ENCODE measurements at regions not wholly inside any gene's neighbourhood (a gene's known extent, or its start where the extent isn't known, plus 50 kb on each side); places are given as distances from the start of the nearest gene placed in this dataset.

DNA sequence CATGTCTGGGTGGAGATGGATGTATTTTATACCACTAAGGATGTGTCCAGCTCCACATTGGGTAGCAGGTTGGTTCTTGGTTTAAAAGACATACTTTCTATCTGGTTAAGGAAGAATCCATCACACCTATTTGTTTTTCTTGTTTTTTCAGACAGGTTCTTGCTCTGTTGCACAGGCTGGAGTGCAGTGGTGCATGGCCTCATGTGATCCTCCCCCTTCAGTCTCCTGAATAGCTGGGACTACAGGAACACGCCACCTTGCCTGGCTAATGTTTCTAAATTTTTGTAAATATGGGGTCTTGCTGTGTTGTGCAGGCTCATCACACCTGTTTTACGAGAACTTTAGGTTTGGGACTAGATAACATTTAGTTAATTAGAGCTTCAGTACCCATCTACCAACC lies 80.2 kb upstream of the PRNP start:
- ATAC-seq = no peak
- no peaks in the 10 kb centered on the region for H3K9me3 Mint-ChIP-seq

DNA sequence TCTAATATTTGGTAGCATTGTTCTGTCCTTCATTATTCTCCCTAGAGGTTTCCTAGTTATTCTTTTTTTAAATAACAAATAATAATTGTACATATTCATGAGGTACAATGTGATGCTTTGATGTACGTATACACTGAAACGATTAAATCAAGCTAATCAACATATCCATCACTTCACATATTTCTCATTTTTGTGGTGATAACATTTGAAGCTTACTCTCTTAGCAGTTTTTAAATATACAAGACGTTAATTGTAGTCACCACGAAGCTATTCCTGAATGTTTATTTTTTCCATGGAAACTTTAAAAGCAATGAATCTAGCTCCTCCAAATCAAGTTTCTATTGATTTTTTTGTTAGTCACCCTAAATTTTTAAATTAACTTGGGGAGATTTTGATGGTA lies 81.1 kb upstream of the PRNP start:
- DNase-seq (ENCODE audit: low spot score in 2 of 2) = no peak
- no peak for ATAC-seq
- Mint-ChIP-seq H3K36me3 (no peaks in the 10 kb centered on the region), H3K9me3 (no peaks in the 10 kb centered on the region), H3K27ac (no peak overlapping the region)

More for the DNA sequence above, 80.2 kb upstream of the PRNP start:
- Mint-ChIP-seq H3K36me3 (no peaks in the 10 kb centered on the region), H3K27ac (no peak overlapping the region)
- no peak for DNase-seq (ENCODE audit: low spot score in 2 of 2)

GRCh38 chr20:4604580-4604979 lies 81.7 kb upstream of the PRNP start:
- Mint-ChIP-seq H3K27ac (no peak overlapping the region), H3K36me3 (no peaks in the 10 kb centered on the region), H3K9me3 (no peaks in the 10 kb centered on the region)
- DNase-seq (ENCODE audit: low spot score in 2 of 2) (no peak), ATAC-seq (no peak)

GRCh38 chr20:4603724-4604123 lies 82.5 kb upstream of the PRNP start:
- Mint-ChIP-seq H3K27ac (no peak overlapping the region), H3K36me3 (no peaks in the 10 kb centered on the region), H3K9me3 (no peaks in the 10 kb centered on the region)
- no peak for DNase-seq (ENCODE audit: low spot score in 2 of 2)
- no peak for ATAC-seq

GRCh38 chr20:4602297-4602631 lies 84.0 kb upstream of the PRNP start:
- Mint-ChIP-seq H3K9me3 (no peaks in the 10 kb centered on the region), H3K36me3 (no peaks in the 10 kb centered on the region), H3K27ac (no peak overlapping the region)
- DNase-seq (ENCODE audit: low spot score in 2 of 2) (no peak), ATAC-seq (no peak)

GRCh38 chr20:4601630-4602296 lies 84.5 kb upstream of the PRNP start:
- Mint-ChIP-seq H3K36me3 (no peaks in the 10 kb centered on the region), H3K27ac (peak overlapping the region in 1 of 2 donors; percentile 32), H3K9me3 (no peaks in the 10 kb centered on the region)
- ATAC-seq (no peak), DNase-seq (ENCODE audit: low spot score in 2 of 2) (no peak)

- Mint-ChIP-seq H3K9me3 (no peaks in the 10 kb centered on the region), H3K27ac (no peak overlapping the region), H3K36me3 (no peaks in the 10 kb centered on the region)
- ATAC-seq (no peak), DNase-seq (ENCODE audit: low spot score in 2 of 2) (no peak)
Measured at GRCh38 chr20:4600308-4601014, 85.8 kb upstream of the PRNP start.

DNA sequence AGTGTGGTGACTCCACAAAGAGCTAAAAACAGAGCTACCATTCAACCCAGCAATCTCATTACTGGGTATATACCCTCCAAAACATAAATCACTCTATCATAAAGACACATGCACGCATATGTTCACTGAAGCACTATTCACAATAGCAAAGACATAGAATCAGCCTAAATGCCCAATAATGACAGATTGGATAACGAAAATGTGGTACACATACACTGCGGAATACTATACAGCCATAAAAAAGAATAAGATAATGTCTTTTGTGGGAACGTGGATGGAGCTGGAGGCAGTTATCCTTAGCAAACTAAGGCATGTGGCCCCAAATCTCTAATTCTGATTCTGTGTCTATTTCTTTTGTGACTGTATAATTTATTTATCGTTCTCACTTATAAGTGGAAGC lies 89.0 kb upstream of the PRNP start:
- ATAC-seq = no peak
- Mint-ChIP-seq H3K27ac (no peak overlapping the region), H3K9me3 (no peaks in the 10 kb centered on the region), H3K36me3 (no peaks in the 10 kb centered on the region)
- DNase-seq (ENCODE audit: low spot score in 2 of 2) = no peak

GRCh38 chr20:4593149-4593525 lies 93.1 kb upstream of the PRNP start:
- DNase-seq (ENCODE audit: low spot score in 2 of 2) (no peak), ATAC-seq (no peak)
- H3K36me3 Mint-ChIP-seq = no peaks in the 10 kb centered on the region
- H3K27ac Mint-ChIP-seq = no peak overlapping the region
- no peaks in the 10 kb centered on the region for H3K9me3 Mint-ChIP-seq

DNA sequence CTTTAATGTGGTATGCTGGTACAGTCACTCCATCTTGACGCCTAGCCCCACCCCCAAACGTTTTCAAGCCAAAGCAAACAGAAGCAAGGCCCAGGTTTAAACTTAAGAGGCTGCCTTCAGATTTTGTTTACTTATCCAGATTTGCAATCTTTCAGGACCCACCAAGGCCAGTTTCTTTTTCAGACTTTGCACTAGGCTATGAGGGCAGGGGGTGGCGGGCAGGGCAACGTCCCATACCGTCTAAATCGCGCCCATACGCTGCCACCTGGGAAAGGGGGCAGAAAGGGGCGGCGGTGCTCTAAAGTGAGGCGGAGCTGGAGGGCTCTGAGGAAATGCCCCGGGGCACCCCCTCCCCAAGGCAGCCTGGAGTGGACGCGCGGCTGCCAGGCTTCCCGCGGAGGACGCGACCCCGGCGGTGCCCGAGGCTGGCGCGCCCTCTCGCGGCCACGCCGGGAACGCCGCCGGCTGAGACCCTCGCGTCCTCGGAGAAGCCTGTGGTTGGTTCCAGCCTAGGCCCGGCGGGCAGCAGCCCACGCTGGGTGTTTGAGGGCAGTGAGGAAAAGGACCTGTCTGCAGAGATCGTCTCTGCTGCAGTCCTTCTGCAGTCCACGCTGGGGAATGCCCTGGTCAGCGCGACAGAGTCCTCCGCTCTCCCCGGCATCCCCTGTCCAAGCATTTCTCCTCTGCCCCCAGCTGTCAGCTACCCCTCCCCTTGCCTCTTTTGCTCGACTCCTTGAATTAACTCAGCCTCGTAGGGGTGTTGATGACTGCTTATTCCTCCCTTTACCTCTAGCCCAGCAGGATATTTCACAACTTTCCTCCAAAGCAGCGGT lies 93.7 kb upstream of the PRNP start:
- no peak overlapping the region for H3K27ac Mint-ChIP-seq

DNA sequence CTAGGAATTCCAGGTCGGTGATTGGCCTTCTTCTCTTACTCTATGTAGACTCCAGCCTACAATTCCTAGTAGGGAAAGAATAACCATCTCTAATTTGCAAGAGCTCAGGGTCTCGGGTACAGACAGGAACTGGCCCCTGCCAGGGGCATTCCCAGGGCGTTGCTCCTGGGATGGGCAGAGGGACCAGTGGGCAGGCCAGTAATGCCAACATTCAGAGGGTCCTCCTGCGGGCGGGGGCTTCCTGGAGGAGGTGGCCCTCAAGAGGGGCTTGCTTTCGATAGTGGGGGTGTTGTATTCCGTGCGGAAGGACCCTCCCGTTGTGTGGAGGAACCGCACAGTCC lies 94.3 kb upstream of the PRNP start:
- no peaks in the 10 kb centered on the region for H3K36me3 Mint-ChIP-seq
- ATAC-seq = no peak
- no peak for DNase-seq (ENCODE audit: low spot score in 2 of 2)
- no peak overlapping the region for H3K27ac Mint-ChIP-seq
- no peaks in the 10 kb centered on the region for H3K9me3 Mint-ChIP-seq

More for the DNA sequence above, 93.7 kb upstream of the PRNP start:
- no peaks in the 10 kb centered on the region for H3K36me3 Mint-ChIP-seq
- ATAC-seq (peak; percentile 79 to 94), DNase-seq (ENCODE audit: low spot score in 2 of 2) (peak; percentile 63 to 79)
- no peaks in the 10 kb centered on the region for H3K9me3 Mint-ChIP-seq

DNA sequence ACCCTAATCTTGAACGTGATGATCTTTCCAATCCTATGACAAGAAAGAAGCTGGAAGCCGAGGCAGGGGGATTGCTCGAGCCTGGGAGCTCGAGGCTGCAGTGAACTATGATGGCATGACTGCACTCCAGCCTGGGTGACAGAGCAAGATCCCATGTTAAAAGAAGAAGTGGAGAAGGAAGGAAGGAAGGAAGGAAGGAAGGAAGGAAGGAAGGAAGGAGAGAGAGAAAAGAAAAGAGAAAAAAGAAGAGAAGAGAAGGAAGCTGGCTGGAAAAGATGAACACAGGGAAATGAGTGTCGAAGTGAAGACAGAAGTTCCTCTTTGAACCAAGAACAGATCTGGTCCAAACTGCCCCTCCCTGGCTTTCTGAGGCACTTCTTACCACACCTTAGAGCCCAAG lies 100.5 kb upstream of the PRNP start:
- Mint-ChIP-seq H3K36me3 (no peaks in the 10 kb centered on the region), H3K9me3 (no peaks in the 10 kb centered on the region), H3K27ac (peak overlapping the region in 1 of 2 donors; percentile 45)
- ATAC-seq = no peak
- DNase-seq (ENCODE audit: low spot score in 2 of 2) = no peak

DNA sequence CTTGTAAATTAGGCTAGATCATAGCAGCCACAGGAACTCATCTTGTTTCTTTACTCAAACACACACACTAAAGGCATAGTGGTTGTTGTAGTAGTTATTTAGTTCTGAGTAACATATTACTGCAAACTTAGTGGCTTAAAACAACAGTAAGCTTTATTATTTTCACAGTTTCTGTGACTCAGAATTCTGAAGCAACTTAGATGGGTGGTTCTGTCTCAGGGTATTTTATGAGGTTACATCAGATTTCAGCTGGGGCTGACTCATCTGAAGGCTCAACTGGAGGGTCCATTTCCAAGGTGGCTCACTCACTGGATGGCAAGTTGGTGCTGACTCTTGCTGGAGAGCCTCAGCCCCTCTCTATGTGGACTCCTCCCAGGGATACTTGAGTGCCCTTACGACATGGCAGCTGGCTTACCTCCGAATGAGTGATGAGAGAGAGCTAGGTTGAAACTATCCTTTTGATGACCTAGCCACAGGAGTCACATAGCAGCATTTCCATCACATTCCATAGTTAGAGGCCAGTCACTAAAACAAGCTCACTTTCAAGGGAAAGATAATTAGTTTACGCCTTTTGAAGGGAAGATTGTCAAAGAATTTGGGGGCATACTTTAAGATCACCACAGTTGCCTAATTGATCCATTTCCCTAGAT lies 101.0 kb upstream of the PRNP start:
- ATAC-seq = peak in 1 of 2 donors; percentile 92
- peak overlapping the region in 1 of 2 donors; percentile 45 for H3K27ac Mint-ChIP-seq
- no peak for DNase-seq (ENCODE audit: low spot score in 2 of 2)
- H3K36me3 Mint-ChIP-seq = no peaks in the 10 kb centered on the region
- no peaks in the 10 kb centered on the region for H3K9me3 Mint-ChIP-seq

GRCh38 chr20:4584510-4584909 lies 101.7 kb upstream of the PRNP start:
- Mint-ChIP-seq H3K36me3 (no peaks in the 10 kb centered on the region), H3K27ac (no peak overlapping the region), H3K9me3 (no peaks in the 10 kb centered on the region)
- no peak for DNase-seq (ENCODE audit: low spot score in 2 of 2)
- peak in 1 of 2 donors; percentile 7 for ATAC-seq

DNA sequence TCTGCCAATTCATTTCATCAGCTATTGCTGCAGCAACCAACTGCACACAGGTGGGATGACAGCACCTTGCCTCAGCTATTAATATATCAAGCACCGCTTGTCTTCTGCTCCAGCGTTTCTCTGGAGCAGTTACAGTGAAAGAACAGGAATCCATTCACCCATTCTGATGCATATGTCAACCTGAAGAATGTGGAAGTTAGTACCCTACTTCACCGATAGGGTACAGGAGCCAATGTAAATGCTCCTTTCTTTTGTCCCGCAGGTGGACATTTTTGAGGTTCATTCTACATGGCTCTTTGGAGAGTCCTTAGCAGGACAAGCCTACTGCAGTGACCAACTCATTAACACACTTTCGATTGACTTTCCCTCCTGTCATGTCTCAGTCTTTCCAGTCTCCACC lies 104.4 kb upstream of the PRNP start:
- DNase-seq (ENCODE audit: low spot score in 2 of 2) (no peak), ATAC-seq (no peak)
- no peaks in the 10 kb centered on the region for H3K36me3 Mint-ChIP-seq
- no peaks in the 10 kb centered on the region for H3K9me3 Mint-ChIP-seq
- no peak overlapping the region for H3K27ac Mint-ChIP-seq

DNA sequence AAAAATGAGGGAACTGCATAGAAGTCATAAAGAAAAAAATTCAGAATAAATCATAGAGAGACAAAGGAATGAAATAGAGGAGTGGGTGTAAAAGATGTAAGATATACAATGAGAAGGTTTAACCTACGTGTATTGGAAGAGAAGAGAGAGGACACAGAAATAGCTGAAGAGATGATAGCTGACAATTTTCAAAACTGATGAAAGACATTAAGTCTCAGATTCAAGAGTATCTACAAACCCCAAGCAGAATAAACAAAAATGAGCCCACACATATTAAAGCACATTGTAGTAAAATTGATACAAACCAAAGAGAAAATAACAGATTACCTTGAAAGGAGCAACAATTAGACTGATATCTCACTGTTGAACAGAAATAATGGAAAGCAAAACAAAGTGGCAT lies 107.9 kb upstream of the PRNP start:
- H3K27ac Mint-ChIP-seq = no peak overlapping the region

GRCh38 chr20:4574356-4574690 lies 111.9 kb upstream of the PRNP start:
- Mint-ChIP-seq H3K36me3 (no peaks in the 10 kb centered on the region), H3K9me3 (no peaks in the 10 kb centered on the region), H3K27ac (no peak overlapping the region)
- no peak for DNase-seq (ENCODE audit: low spot score in 2 of 2)
- no peak for ATAC-seq

More for the DNA sequence above, 107.9 kb upstream of the PRNP start:
- H3K9me3 Mint-ChIP-seq = no peaks in the 10 kb centered on the region
- no peak for ATAC-seq
- no peaks in the 10 kb centered on the region for H3K36me3 Mint-ChIP-seq
- no peak for DNase-seq (ENCODE audit: low spot score in 2 of 2)
